LNCAP (cell line): ENCODE measurements at regions not wholly inside any gene's neighbourhood (a gene's known extent, or its start where the extent isn't known, plus 50 kb on each side); places are given as distances from the start of the nearest gene placed in this dataset.

Experiments
- CTCF ChIP-seq: fragments of 450-650 bp; IDR thresholded peaks from 2 replicates; pipeline ENCODE4 v1.5.1; 2017; ENCODE audit warnings: mild to moderate bottlenecking

GRCh38 chr5:92874790-92875189 lies 706.2 kb downstream of the NR2F1-AS1 start:
- no peak for TF ChIP-seq CTCF

DNA sequence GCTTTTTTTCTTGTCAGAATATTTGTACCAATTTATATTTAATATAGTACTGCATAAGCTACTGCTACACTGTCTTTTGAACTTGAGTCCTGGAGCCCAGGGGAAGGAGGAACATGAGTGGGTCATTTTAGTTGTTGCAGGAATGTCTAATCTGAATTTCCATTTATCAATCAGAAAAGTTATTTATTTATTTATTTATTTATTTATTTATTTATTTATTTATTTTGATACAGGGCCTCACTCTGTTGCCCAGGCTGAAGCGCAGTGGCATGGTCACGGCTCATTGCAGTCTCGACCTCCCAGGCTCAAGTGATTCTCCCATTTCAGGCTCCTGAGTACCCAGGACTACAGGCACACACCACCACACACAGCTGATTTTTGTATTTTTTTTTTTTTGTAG lies 712.6 kb downstream of the NR2F1-AS1 start:
- TF ChIP-seq CTCF, result no peak

GRCh38 chr5:92864591-92864990 lies 716.4 kb downstream of the NR2F1-AS1 start:
- TF ChIP-seq CTCF, result no peak

DNA sequence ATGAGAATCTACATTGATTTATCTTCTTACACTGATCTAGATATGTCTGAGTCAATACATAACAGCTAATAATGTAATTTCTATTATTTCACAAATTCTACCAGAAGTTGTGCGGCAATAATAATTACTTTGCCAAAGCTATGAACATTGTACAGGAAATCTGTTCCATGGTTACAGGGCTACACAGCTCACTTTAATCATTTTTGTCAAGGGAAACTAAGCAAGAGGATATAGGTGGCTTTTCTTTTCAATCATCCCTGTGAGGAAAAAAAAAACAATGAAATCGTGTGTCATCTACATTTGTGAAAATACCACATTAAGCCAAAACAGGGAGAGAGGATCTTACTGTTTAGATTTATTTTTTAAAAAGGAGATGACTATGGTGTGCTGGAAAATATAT lies 717.4 kb downstream of the NR2F1-AS1 start:
- no peak for TF ChIP-seq CTCF

GRCh38 chr5:92861531-92862285 lies 719.3 kb downstream of the NR2F1-AS1 start:
- no peak for TF ChIP-seq CTCF

- no peak for TF ChIP-seq CTCF
Observed at GRCh38 chr5:92860061-92860460, 721.0 kb downstream of the NR2F1-AS1 start.

GRCh38 chr5:92852219-92852618 lies 728.8 kb downstream of the NR2F1-AS1 start:
- no peak for TF ChIP-seq CTCF

DNA sequence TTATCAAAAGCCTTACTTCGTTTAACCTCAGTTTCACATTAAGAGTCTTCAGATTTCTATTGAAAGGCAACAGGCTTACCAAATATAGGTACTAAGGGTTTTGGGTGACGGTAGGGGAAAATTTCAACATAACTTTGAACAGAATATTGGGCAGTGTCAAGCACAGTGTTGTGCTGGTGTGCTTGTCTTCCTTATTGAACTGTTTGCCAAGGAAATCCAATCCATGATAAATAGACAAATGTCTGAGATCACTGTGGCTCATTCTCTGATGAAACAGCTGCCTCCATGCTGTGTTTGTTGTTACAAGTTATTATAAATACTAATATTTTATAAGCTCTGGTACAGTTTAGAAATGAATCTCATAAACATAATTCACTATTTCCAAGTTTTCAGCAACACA lies 730.1 kb downstream of the NR2F1-AS1 start:
- no peak for TF ChIP-seq CTCF
